ENCODE measurements at regions not wholly inside any gene's neighbourhood (a gene's known extent, or its start where the extent isn't known, plus 50 kb on each side); places are given as distances from the start of the nearest gene placed in this dataset.

GRCh38 chr4:14842964-14843630 lies 159.2 kb upstream of the CPEB2 start:
- TF ChIP-seq, protein P1, sequence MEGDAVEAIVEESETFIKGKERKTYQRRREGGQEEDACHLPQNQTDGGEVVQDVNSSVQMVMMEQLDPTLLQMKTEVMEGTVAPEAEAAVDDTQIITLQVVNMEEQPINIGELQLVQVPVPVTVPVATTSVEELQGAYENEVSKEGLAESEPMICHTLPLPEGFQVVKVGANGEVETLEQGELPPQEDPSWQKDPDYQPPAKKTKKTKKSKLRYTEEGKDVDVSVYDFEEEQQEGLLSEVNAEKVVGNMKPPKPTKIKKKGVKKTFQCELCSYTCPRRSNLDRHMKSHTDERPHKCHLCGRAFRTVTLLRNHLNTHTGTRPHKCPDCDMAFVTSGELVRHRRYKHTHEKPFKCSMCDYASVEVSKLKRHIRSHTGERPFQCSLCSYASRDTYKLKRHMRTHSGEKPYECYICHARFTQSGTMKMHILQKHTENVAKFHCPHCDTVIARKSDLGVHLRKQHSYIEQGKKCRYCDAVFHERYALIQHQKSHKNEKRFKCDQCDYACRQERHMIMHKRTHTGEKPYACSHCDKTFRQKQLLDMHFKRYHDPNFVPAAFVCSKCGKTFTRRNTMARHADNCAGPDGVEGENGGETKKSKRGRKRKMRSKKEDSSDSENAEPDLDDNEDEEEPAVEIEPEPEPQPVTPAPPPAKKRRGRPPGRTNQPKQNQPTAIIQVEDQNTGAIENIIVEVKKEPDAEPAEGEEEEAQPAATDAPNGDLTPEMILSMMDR (IDR thresholded peaks at IDR 0.05), result no peak
- no peak for TF ChIP-seq EP300 (IDR thresholded peaks at IDR 0.05)

All from tibial nerve (tissue), 4 donors.